Cardiac fibroblast (primary cell): ENCODE measurements at regions not wholly inside any gene's neighbourhood (a gene's known extent, or its start where the extent isn't known, plus 50 kb on each side); places are given as distances from the start of the nearest gene placed in this dataset.

ENCODE experiments used
- DNase-seq, 2 donors: peaks; one replicate each; pipeline versions ENCODE4 v3.0.0 to v3.0.0-alpha.2; 2010; ENCODE audit warnings: low read depth in 2 of 2
- H3K4me3 ChIP-seq, 2 donors: replicated peaks in 1 of 2; 1 replicate in 1 of 2; 2 replicates in 1 of 2; pipeline ENCODE4 v1.5.1; 2011; ENCODE audit warnings: low read depth in 2 of 2, low read length in 2 of 2, mild to moderate bottlenecking in 2 of 2, moderate library complexity in 1 of 2
- TF ChIP-seq, protein P1 (sequence below): IDR thresholded peaks from one replicate; pipeline ENCODE4 v1.5.1; 2011; ENCODE audit warnings: low read depth, mild to moderate bottlenecking, low read length, inconsistent platforms

DNA sequence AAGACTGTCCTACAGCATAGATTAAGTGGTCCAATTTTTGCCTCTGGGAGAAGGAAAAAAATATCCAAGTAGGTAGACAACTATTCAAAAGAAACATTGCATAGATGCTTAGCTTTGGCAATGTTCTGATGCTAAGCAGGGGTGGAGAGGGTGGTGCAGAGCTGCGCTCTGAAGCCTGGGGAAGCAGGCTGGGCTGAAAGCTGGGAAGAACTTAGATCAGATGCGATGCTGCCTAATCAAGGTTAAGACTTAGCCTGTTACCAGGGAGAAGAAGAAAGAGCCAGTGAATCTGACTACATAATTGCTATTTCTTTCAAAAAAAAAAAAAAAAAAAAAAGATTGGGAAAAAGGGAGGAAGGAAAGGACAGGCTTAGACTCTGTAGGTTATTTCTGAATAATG lies 89.0 kb upstream of the SCOC start:
- no peak for DNase-seq
- no peak overlapping the region for H3K4me3 ChIP-seq
- TF ChIP-seq, protein P1, sequence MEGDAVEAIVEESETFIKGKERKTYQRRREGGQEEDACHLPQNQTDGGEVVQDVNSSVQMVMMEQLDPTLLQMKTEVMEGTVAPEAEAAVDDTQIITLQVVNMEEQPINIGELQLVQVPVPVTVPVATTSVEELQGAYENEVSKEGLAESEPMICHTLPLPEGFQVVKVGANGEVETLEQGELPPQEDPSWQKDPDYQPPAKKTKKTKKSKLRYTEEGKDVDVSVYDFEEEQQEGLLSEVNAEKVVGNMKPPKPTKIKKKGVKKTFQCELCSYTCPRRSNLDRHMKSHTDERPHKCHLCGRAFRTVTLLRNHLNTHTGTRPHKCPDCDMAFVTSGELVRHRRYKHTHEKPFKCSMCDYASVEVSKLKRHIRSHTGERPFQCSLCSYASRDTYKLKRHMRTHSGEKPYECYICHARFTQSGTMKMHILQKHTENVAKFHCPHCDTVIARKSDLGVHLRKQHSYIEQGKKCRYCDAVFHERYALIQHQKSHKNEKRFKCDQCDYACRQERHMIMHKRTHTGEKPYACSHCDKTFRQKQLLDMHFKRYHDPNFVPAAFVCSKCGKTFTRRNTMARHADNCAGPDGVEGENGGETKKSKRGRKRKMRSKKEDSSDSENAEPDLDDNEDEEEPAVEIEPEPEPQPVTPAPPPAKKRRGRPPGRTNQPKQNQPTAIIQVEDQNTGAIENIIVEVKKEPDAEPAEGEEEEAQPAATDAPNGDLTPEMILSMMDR: no peak

DNA sequence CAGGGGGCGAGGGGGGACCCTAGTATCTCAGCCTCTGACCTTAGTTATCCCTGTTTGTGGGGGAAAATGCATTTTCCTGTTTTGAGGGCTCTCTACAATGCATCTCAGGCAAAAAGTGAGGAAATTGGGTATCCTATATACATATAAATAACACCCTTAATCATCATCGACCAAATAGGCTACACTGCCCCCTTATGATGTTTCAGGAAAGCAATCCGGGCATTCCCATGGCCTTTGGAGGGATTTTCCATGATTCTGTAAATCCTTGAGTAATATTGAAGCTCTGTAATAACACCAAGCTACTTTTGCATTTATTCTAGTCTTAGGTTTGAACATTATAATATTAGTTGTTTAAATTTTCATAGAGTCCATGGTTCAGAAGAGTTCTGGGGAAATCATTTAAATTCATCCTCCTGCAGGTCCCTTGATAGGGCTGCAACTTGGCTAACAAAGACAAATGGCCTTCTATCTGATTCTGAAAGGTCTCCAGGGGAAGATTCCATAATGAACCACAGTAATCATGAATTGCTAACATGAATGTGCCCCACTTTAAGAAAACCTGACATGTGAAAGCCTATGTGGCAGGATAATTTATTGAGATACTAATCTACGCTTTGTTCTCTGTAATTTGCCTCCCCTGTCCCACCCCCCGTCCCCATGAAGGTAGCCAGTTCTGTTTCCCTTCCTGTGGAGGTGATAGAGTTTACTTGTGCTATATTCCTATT lies 91.5 kb upstream of the SCOC start:
- H3K4me3 ChIP-seq: no peak overlapping the region
- DNase-seq: peak; percentile 16 to 36
- TF ChIP-seq, protein P1: no peak

DNA sequence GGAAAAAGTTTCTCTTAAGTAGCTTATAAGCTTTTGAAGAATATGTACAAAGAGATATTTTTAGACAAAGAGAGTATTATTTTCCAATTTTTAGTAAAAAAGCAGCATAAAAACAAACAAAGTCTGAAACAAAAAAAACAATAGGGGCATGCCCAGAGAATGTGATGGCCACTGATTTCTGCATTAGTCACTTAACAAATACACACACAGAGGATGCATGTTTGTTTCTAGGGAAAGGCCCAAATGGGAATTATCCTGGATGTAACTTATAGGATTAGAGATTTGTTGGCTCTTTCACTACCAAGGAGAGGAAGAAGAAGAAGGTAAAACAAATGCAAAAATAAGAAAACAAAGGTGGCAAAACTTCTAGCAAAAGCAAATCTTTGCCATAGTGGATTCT lies 95.9 kb upstream of the SCOC start:
- H3K4me3 ChIP-seq: no peak overlapping the region
- DNase-seq: peak in 1 of 2 donors; percentile 55
- TF ChIP-seq, protein P1: no peak

DNA sequence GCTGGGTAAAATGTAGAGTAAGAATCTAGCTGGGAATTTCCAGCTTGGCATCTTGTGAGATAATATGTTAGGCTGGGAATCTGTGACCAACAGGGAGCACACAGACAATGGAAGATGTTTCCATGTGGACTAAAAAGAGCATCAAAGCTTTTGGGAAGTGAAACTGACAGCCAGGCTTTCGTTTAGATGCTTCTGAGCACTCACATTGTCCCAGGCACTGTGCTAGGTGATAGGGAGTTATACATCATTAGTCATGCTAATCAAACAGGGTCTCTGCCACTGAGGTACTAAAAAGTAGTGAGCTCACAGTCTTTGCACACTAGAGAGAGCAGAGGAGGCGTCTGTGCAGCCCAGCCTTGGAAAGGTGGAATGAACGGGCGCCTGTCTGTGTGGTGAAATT lies 101.9 kb upstream of the SCOC start:
- TF ChIP-seq, protein P1: no peak
- H3K4me3 ChIP-seq: no peak overlapping the region
- DNase-seq: no peak

DNA sequence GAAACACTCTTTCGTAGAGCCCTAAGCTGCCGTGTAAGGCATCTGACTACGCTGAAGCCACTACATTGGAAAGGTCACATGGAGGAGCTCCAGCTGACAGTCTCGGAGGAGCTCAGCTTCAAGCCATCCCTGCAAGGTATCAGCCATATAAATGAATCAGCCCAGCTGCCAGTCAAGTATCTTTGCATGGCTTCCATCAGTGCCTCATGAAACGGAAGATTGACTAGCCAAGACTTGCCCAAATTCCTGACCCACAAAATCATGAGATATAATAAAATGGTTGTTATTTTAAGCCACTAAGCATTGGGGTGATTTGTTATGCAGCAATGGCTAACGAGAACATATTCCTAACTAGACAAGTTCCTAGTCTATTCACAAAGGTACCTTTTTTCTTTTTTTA lies 104.1 kb upstream of the SCOC start:
- DNase-seq: no peak
- no peak overlapping the region for H3K4me3 ChIP-seq
- TF ChIP-seq, protein P1: no peak

DNA sequence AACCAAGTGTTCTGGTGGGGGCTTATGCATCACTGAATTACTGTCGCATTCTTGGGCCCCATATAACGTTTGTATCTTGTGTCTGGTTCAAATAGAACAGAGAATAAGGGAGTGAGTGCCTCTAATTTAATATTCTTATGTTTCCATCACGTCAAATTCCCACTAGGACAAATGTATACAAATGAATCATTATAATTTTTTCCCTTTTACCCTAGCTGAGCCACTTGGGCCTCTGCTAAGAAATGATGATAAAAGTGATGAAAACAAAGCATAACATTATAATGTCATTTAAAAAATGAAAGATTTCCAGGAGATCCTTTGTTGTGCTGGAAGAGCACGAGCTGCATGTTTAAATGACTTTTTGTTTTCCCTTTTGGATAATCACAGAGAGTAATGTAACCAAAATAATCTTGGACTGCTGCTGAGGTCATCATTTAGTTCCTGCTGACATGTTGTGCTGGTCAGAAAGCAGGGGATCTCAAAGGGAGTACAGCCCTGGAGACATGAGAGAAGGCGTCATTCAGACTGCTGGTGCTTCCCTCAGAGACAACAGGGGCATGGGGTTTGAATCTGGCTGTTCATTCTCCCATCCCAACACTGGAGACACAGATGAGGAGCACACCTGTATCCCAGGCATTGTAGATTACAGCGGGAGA lies 105.1 kb upstream of the SCOC start:
- DNase-seq: no peak
- H3K4me3 ChIP-seq: no peak overlapping the region
- TF ChIP-seq, protein P1: no peak
